Eye (tissue), 1 donor: ENCODE measurements at regions not wholly inside any gene's neighbourhood (a gene's known extent, or its start where the extent isn't known, plus 50 kb on each side); places are given as distances from the start of the nearest gene placed in this dataset.
A peak's percentile ranks its signal among the peaks of the same experiment; 100 is the strongest.

ENCODE experiments used
- DNase-seq: peaks from one replicate; pipeline ENCODE4 v3.0.0-alpha.2; 2015

- no peak for DNase-seq
These were observed 220.1 kb upstream of the E2F8 start for GRCh38 chr11:19460718-19461405.

DNA sequence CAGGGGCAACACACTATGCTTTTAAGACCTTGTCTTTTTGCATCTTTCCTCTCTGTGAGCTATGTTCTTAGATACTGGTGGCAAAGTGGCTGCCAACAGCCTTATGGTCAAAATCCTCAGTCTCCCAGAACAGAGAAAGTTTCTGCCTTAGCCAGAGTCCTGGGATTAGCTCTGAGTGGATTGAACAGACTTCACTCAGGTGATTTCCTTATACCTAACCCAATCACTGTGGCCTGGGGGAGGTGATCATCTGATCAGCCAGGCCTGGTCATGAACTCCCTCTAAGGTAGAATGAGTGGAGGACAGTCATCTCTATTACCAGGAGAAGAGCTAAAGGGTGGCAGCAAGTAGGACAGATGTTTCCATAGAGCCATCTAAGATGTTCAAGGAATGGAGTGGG lies 218.5 kb upstream of the E2F8 start:
- DNase-seq = no peak

DNA sequence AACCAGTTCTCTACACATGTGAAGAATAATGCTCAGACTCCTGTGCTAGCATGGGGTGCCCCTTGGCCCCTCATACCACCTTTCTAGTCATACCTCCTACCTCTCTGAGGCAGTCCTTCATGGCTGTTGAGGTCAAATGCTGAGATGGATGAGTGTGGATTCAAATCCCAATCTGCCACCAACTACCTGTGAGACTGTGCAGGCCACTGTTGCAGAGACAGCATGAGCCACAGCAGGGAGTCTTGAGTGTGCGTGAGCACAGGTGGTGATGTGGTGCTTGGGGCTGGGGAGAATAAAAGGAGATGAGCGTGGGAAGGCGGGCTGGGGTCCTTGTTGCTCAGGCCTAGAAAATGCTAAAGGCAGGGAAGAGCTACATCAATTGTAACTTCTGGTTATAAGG lies 218.0 kb upstream of the E2F8 start:
- DNase-seq = no peak

DNA sequence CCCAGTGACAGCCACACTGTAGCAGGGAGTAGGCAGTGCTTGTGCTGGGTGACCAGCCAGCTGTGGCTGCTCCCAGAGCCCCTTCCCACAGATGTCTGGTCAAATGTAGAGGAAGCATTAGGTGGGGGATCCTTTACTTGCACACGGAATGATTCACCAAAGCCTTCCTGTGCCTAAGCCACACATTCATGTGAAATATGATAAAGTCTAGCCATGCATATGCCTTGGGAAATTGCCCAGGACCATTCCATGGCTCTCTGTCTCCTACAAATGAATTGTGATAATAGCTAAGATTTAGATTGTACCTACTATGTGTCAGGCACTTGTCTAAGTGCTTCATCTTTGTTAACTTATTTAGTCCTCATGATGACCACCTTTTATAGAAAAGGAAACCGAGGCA lies 217.5 kb upstream of the E2F8 start:
- DNase-seq = no peak

GRCh38 chr11:19455731-19456130 lies 215.0 kb upstream of the E2F8 start:
- no peak for DNase-seq

GRCh38 chr11:19453651-19454257 lies 213.0 kb upstream of the E2F8 start:
- peak; percentile 73 for DNase-seq

DNA sequence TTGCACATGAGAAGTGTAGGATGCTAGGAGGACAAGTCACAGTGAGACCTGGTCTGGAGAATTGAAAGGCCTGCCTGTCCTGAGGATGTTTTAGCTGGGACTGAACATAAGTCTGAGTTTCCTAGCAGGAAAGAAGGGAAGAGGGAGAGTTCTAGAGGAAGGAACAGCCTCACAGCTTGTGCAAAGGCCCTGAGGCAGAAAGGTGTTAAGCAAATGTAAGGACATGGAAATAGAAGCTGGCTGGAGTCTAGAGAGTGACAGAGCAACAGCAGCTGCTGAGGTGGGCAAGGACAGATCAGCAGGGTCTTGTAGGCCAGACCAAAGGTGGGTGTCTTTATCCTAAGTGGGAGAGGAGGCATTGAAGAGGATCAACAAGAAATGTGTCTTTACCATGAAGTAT lies 210.9 kb upstream of the E2F8 start:
- DNase-seq = no peak

GRCh38 chr11:19450282-19450681 lies 209.5 kb upstream of the E2F8 start:
- no peak for DNase-seq

DNA sequence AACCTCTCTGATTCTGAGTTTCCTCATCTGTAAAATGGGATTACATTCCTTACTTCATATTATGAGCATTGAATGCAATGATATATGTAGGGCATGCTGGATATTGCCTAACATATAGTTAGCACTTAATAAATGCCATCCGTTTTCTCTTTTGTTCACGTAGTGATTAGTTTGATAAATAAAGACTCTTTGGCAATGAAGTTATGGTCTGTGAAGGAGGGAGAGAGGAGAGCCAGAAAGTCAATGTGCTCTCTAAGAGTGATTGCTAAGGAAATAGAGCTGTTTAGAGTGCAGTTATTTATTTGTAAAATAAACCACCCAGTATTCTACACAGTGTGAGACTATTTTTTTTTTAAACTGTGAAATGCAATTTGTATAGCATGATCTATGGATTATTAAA lies 207.9 kb upstream of the E2F8 start:
- DNase-seq = no peak

GRCh38 chr11:19447150-19447566 lies 206.4 kb upstream of the E2F8 start:
- no peak for DNase-seq

DNA sequence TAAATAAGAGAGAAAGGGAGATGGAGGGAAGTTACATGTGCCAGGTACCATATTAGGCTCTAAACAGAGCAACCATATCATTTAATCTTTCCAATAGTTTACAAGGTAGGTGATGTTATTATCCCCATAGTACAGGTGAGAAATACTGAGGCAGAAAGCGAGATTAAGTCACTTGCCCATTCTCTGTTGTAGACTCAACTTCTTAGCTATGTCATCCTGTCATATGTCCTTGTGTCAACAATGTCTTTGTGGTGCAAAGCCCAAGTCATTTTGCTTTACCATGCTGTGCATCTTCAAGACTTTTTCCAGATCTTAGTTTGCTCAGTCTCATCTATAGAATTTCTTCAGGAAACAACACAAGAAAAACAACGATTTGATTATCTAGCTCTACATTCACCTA lies 205.0 kb upstream of the E2F8 start:
- DNase-seq = no peak

- no peak for DNase-seq
These were observed 203.5 kb upstream of the E2F8 start for GRCh38 chr11:19444231-19444630.

GRCh38 chr11:19442554-19442910 lies 201.8 kb upstream of the E2F8 start:
- no peak for DNase-seq

DNA sequence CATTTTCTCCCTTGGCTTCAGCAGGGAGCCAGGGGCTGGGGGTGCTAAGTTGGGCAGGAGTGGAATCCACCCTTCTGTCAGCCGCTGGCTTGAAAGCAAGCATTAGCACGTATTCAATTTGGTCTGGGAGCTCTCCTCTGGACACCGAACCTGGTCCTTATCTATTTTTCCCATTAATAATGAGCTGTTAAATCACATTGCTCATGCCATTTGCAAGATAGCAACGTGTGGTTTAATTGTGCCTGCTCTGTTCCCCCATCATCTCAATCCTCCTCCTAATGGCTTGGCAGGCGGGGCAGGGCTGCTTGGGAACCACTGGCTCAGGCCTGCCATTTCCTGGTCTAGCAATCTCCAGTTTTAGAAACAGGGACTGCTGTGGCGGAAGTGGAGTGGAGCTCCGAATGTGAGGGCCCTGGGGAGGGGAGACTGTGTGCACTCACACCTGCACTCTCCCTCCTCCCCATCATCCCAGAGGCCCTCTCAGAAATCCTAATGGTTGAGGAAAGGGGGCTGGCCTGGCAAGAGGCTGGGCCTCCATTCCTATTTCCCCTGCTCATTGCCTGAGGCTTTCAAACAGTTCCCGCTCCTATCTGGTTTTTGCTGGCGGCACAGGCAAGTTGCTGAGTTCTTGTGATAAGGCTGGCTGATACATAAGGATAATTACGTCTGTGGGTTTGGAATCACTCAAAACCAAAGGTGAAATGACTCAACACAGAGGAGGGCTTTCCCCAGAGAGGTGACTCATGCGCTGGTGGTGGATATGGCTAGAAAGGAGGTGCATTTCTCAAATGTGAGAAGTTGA lies 201.2 kb upstream of the E2F8 start:
- peak; percentile 43 for DNase-seq

GRCh38 chr11:19441288-19441687 lies 200.5 kb upstream of the E2F8 start:
- no peak for DNase-seq

DNA sequence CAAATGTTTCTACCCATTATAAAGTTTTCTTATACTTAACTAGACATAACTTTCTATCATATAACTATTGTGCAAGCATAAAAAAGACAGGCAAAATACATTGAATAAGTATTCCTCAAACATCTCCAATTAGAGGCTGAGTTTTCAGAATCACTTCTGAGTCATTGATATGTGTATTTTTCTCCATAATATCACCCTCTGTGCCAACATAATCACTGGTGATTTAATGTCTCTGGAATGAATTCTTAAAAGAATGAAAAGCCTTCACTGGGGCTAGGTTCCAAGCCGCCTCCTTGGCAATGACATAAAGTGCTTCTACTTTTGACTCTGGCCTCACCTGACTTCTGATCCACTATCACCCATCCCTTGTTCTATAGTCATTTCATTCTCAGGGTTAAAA lies 197.0 kb upstream of the E2F8 start:
- no peak for DNase-seq

DNA sequence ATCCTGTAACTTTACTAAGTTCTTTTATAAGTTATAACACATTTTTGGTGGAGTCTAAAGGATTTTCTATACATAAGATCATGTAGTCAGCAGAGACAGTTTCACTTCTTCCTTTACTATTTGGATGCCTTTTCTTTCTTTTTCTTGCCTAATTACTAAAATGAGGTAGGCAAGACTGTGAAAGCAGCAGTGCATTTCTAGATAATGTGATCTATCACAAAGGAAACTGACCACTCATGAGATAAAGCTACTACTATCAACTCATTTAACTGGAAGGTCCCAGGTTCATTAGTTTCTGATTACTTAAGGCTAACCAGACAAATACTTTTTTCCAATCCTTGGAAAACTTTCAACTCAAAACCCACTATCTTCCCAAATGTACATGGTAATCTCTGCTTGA lies 196.2 kb upstream of the E2F8 start:
- DNase-seq = no peak

- no peak for DNase-seq
These were observed 194.7 kb upstream of the E2F8 start for GRCh38 chr11:19435306-19435989.

- no peak for DNase-seq
These were observed 193.0 kb upstream of the E2F8 start for GRCh38 chr11:19433791-19434190.

DNA sequence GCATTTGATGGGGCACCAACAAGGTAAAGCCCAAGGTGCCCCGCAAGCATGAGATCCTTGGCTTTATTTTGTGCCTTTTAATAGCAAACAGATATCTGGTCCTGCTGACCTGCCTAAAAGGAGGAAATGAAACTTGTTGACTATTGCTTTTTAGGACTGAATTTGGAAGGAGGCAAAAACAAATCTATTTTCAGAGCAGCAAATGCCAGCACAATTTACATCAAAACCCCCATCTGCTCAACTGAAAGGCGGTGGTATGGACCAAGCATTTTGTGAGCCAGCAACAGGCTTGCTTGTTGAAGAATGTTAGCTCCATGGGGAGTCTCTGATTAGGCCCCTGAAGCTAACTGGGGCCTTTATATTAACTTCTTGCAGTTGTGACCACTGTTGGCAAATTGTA lies 192.6 kb upstream of the E2F8 start:
- peak; percentile 73 for DNase-seq

- peak; percentile 67 for DNase-seq
These were observed 191.8 kb upstream of the E2F8 start for GRCh38 chr11:19432370-19433061.

GRCh38 chr11:19430754-19431398 lies 190.1 kb upstream of the E2F8 start:
- no peak for DNase-seq

GRCh38 chr11:19430346-19430745 lies 189.6 kb upstream of the E2F8 start:
- no peak for DNase-seq
